Effector memory CD8-positive, alpha-beta T cell (primary cell): ENCODE measurements at regions not wholly inside any gene's neighbourhood (a gene's known extent, or its start where the extent isn't known, plus 50 kb on each side); places are given as distances from the start of the nearest gene placed in this dataset.

ENCODE experiments used
- ATAC-seq: fragments of 150-1000 bp; cut with Tn5 transposase; replicated peaks from 2 replicates; pipeline ENCODE4 v1.10.0; 2021; ENCODE audit warnings: mild to moderate bottlenecking, moderate library complexity
- DNase-seq, 3 experiments: peaks; one replicate each; pipeline ENCODE4 v3.0.0; 2021
- H3K27ac Mint-ChIP-seq, 2 donors: one replicate each; pipeline ENCODE4 v1.8.0; 2022; ENCODE audit warnings: mild to moderate bottlenecking in 2 of 2, mixed read lengths in 2 of 2, moderate library complexity in 2 of 2
- H3K27me3 Mint-ChIP-seq, 2 donors: one replicate each; pipeline ENCODE4 v1.8.0; 2022; ENCODE audit warnings: mixed read lengths in 2 of 2
- H3K36me3 Mint-ChIP-seq: one replicate; pipeline ENCODE4 v1.8.0; 2022; ENCODE audit warnings: mild to moderate bottlenecking, moderate library complexity, mixed read lengths; ENCODE audit not compliant: insufficient read depth
- H3K4me1 Mint-ChIP-seq, 2 donors: one replicate each; pipeline ENCODE4 v1.8.0; 2022; ENCODE audit warnings: low read depth in 2 of 2, mixed read lengths in 2 of 2
- H3K4me3 Mint-ChIP-seq, 2 donors: one replicate each; pipeline ENCODE4 v1.8.0; 2022; ENCODE audit warnings: mild to moderate bottlenecking in 2 of 2, mixed read lengths in 2 of 2, moderate library complexity in 2 of 2
- H3K9me3 Mint-ChIP-seq, 2 donors: one replicate each; pipeline ENCODE4 v1.8.0; 2022; ENCODE audit warnings: mixed read lengths in 2 of 2

GRCh38 chr6:97885828-97886227 lies 602.8 kb upstream of the MMS22L start:
- Mint-ChIP-seq H3K27me3 (no peaks in the 10 kb centered on the region), H3K36me3 (no peaks in the 10 kb centered on the region), H3K4me1 (no peaks in the 10 kb centered on the region), H3K27ac (no peak overlapping the region), H3K9me3 (peaks cover 0 to 8% of the 10 kb centered on the region in 2 donors), H3K4me3 (no peak overlapping the region)
- DNase-seq (no peak), ATAC-seq (no peak)

DNA sequence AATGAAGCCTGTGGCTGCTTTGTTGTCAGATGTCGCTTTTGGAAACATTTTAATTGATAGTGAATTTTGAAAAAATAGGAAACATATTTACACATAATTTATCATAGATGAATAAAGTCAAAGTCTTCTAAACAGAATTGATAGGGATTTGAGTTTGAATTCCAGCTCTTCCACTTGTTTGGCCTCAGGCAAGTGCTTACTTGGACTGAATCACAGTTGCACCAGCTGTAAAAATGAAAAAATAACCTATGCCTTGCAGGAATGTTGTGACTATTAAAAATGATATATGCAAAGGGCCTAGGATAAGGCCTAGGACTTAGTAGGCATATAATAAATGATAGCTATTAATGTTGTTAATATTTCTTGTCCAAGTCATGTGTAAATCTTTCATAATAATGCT lies 618.5 kb upstream of the MMS22L start:
- ATAC-seq: no peak
- Mint-ChIP-seq H3K27me3 (no peaks in the 10 kb centered on the region), H3K36me3 (no peaks in the 10 kb centered on the region), H3K9me3 (peaks cover 8 to 10% of the 10 kb centered on the region in 2 donors), H3K4me1 (no peaks in the 10 kb centered on the region), H3K4me3 (no peak overlapping the region), H3K27ac (no peak overlapping the region)
- no peak for DNase-seq

- Mint-ChIP-seq H3K9me3 (peaks cover 10 to 29% of the 10 kb centered on the region in 2 donors), H3K4me3 (no peak overlapping the region), H3K4me1 (no peaks in the 10 kb centered on the region), H3K27ac (no peak overlapping the region), H3K36me3 (no peaks in the 10 kb centered on the region), H3K27me3 (no peaks in the 10 kb centered on the region)
- DNase-seq (no peak), ATAC-seq (no peak)
Measured at GRCh38 chr6:97909380-97909779, 626.4 kb upstream of the MMS22L start.

- ATAC-seq (no peak), DNase-seq (no peak)
- Mint-ChIP-seq H3K9me3 (peaks cover 15 to 23% of the 10 kb centered on the region in 2 donors), H3K27me3 (no peaks in the 10 kb centered on the region), H3K27ac (no peak overlapping the region), H3K36me3 (no peaks in the 10 kb centered on the region), H3K4me3 (no peak overlapping the region), H3K4me1 (no peaks in the 10 kb centered on the region)
Measured at GRCh38 chr6:97913721-97914120, 630.7 kb upstream of the MMS22L start.

DNA sequence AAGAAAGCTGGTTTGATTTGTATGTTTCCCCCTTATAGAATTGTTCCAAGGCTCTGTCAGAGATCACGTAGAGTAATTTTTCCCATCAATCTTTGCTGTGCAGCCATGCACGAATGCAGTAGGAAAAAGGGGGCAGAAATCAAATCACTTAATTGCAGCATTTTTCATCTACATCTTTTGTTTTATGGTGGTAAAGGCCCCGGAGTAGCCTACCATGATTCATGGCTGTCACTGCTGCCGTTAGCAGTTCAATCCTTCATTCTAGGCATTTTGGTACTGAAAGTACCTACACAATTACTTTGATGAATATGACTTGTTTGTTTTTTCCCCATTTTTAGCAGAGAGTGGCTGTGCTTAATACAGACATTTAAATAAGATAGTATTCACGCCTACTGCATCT lies 631.9 kb upstream of the MMS22L start:
- no peaks in the 10 kb centered on the region for H3K36me3 Mint-ChIP-seq
- H3K27ac Mint-ChIP-seq: no peak overlapping the region
- H3K27me3 Mint-ChIP-seq: no peaks in the 10 kb centered on the region
- H3K4me1 Mint-ChIP-seq: no peaks in the 10 kb centered on the region
- ATAC-seq: no peak
- peaks cover 14 to 16% of the 10 kb centered on the region in 2 donors for H3K9me3 Mint-ChIP-seq
- no peak for DNase-seq
- no peak overlapping the region for H3K4me3 Mint-ChIP-seq

- Mint-ChIP-seq H3K4me1 (no peaks in the 10 kb centered on the region), H3K4me3 (no peak overlapping the region), H3K36me3 (no peaks in the 10 kb centered on the region), H3K9me3 (peaks cover 11% of the 10 kb centered on the region in 2 donors), H3K27ac (no peak overlapping the region), H3K27me3 (no peaks in the 10 kb centered on the region)
- DNase-seq (no peak), ATAC-seq (no peak)
Measured at GRCh38 chr6:97915537-97915936, 632.5 kb upstream of the MMS22L start.

- Mint-ChIP-seq H3K27ac (no peak overlapping the region), H3K9me3 (peaks cover 2 to 8% of the 10 kb centered on the region in 2 donors), H3K27me3 (no peaks in the 10 kb centered on the region), H3K4me1 (no peaks in the 10 kb centered on the region), H3K4me3 (no peak overlapping the region), H3K36me3 (no peaks in the 10 kb centered on the region)
- ATAC-seq (no peak), DNase-seq (no peak)
Measured at GRCh38 chr6:97917369-97917768, 634.4 kb upstream of the MMS22L start.

DNA sequence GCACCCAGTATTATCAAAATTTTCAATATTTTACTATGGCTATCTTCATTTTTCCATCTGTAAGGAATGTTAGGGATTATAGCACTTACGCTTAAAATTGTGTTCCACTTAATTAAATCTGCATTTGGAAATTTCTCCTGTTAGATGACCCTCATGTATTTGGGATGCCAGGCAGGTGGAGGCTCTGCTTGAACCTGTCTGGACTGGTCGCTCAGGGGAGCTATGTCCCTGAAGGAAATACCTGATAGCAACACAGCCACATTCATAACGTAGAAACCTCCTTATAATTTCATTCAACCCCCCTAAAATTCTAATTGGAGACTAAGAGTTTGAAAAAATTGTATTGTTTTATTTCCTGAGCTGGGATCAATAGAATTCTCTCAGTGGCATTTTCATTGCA lies 636.0 kb upstream of the MMS22L start:
- H3K27ac Mint-ChIP-seq: no peak overlapping the region
- no peak overlapping the region for H3K4me3 Mint-ChIP-seq
- no peaks in the 10 kb centered on the region for H3K4me1 Mint-ChIP-seq
- DNase-seq: no peak
- H3K36me3 Mint-ChIP-seq: no peaks in the 10 kb centered on the region
- H3K27me3 Mint-ChIP-seq: no peaks in the 10 kb centered on the region
- H3K9me3 Mint-ChIP-seq: peaks cover 0 to 10% of the 10 kb centered on the region in 2 donors
- ATAC-seq: no peak

DNA sequence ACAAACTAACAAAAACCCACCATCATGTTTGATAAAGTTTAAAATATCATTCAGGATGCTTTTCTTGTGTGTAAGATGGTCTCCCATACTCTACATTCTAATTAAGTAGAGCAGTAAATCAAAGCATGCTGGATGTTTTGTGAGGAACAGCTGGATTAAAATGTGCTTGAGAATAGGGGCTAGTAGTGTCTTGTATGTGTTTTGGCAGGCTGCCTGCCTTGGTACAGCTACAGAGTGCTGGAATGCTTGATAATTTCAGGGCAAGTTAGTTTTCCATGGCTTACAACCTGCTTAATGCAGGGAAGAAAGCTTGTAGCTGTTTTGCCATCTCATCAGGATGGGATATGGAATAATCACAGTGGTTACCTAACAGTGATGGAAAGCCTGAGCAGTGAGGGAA lies 636.6 kb upstream of the MMS22L start:
- ATAC-seq (no peak), DNase-seq (no peak)
- H3K9me3 Mint-ChIP-seq: peaks cover 0 to 11% of the 10 kb centered on the region in 2 donors

DNA sequence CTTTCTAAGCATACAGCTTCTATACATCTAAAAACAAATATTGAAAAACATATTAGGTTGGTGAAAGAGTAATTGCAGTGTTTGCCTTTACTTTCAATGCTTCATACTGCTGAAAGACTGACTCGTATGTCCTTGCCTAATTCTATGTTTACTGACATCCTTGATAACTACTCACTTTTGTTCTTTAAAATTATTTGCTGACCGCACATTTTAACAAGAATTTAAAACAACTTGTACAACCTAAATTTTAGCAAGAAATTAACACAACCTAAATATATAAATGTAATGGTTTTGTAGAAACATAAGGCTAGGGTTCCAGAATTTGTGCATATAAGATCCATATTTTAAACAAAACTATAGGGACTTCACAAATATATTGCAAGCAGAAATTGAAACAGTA lies 640.2 kb upstream of the MMS22L start:
- ATAC-seq (no peak), DNase-seq (no peak)
- Mint-ChIP-seq H3K27me3 (no peaks in the 10 kb centered on the region), H3K9me3 (peaks cover 3 to 14% of the 10 kb centered on the region in 2 donors), H3K4me3 (no peak overlapping the region), H3K27ac (no peak overlapping the region), H3K36me3 (no peaks in the 10 kb centered on the region), H3K4me1 (no peaks in the 10 kb centered on the region)

More for the DNA sequence above, 636.6 kb upstream of the MMS22L start:
- H3K4me3 Mint-ChIP-seq: no peak overlapping the region
- H3K36me3 Mint-ChIP-seq: no peaks in the 10 kb centered on the region
- no peaks in the 10 kb centered on the region for H3K4me1 Mint-ChIP-seq
- H3K27ac Mint-ChIP-seq: no peak overlapping the region
- H3K27me3 Mint-ChIP-seq: no peaks in the 10 kb centered on the region

- no peaks in the 10 kb centered on the region for H3K27me3 Mint-ChIP-seq
Measured at GRCh38 chr6:97925504-97925903, 642.5 kb upstream of the MMS22L start.

GRCh38 chr6:97939440-97940168 lies 656.6 kb upstream of the MMS22L start:
- Mint-ChIP-seq H3K27ac (no peak overlapping the region), H3K27me3 (no peaks in the 10 kb centered on the region), H3K4me3 (no peak overlapping the region), H3K4me1 (no peaks in the 10 kb centered on the region), H3K9me3 (peaks cover 0 to 11% of the 10 kb centered on the region in 2 donors), H3K36me3 (no peaks in the 10 kb centered on the region)
- no peak for ATAC-seq
- DNase-seq: no peak

More at GRCh38 chr6:97925504-97925903, 642.5 kb upstream of the MMS22L start:
- ATAC-seq (no peak), DNase-seq (no peak)
- no peak overlapping the region for H3K4me3 Mint-ChIP-seq
- no peaks in the 10 kb centered on the region for H3K36me3 Mint-ChIP-seq
- no peaks in the 10 kb centered on the region for H3K4me1 Mint-ChIP-seq
- peaks cover 6 to 14% of the 10 kb centered on the region in 2 donors for H3K9me3 Mint-ChIP-seq
- H3K27ac Mint-ChIP-seq: no peak overlapping the region

GRCh38 chr6:97947841-97948240 lies 664.8 kb upstream of the MMS22L start:
- no peak for ATAC-seq

DNA sequence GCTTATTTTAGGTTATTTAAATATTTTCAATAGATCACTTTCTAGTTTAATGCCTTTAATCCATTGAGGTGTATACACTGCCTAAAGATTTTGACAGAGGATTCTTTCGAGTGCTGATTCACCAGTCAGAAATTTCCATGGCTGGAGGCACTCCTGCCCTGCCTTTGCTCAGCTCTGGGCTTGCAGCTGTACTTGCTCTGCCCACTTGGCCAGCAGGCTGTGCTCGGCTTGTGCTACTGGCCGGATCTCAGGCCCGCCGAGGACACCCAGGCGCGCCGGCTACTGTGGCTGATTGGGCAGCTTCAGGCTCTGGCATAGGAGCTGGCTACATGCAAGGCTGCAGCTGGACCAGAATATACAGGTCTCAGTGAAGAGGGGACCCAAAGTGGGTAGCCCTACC lies 675.1 kb upstream of the MMS22L start:
- ATAC-seq: no peak
- DNase-seq: no peak

More at GRCh38 chr6:97947841-97948240, 664.8 kb upstream of the MMS22L start:
- no peaks in the 10 kb centered on the region for H3K4me1 Mint-ChIP-seq
- H3K36me3 Mint-ChIP-seq: no peaks in the 10 kb centered on the region
- H3K9me3 Mint-ChIP-seq: peaks cover 0 to 7% of the 10 kb centered on the region in 2 donors
- no peak overlapping the region for H3K27ac Mint-ChIP-seq
- no peak overlapping the region for H3K4me3 Mint-ChIP-seq
- DNase-seq: no peak
- H3K27me3 Mint-ChIP-seq: no peaks in the 10 kb centered on the region

More for the DNA sequence above, 675.1 kb upstream of the MMS22L start:
- Mint-ChIP-seq H3K27me3 (no peaks in the 10 kb centered on the region), H3K9me3 (peaks cover 0 to 11% of the 10 kb centered on the region in 2 donors), H3K4me1 (no peaks in the 10 kb centered on the region), H3K36me3 (peaks cover 2% of the 10 kb centered on the region), H3K27ac (no peak overlapping the region), H3K4me3 (no peak overlapping the region)
